H9 (cell line): ENCODE measurements at regions not wholly inside any gene's neighbourhood (a gene's known extent, or its start where the extent isn't known, plus 50 kb on each side); places are given as distances from the start of the nearest gene placed in this dataset.

Experiments used
- DNase-seq: peaks from one replicate; pipeline ENCODE4 v3.0.0-alpha.2; 2017
- H2AFZ ChIP-seq: one replicate; pipeline ENCODE4 v1.6.1; 2013; ENCODE audit warnings: mild to moderate bottlenecking, low read length, control low read depth, moderate library complexity
- H2AK5ac ChIP-seq: 2 replicates; pipeline ENCODE4 v1.6.1; 2013; ENCODE audit warnings: low read length, control low read depth, mixed read lengths; ENCODE audit not compliant: insufficient read length
- H2BK120ac ChIP-seq: one replicate; pipeline ENCODE4 v1.6.1; 2013; ENCODE audit warnings: low read depth, mild to moderate bottlenecking, low read length, control low read depth, inconsistent platforms; ENCODE audit not compliant: poor library complexity, severe bottlenecking
- H2BK12ac ChIP-seq: 2 replicates; pipeline ENCODE4 v1.6.1; 2013; ENCODE audit warnings: low read length, control low read depth, mixed read lengths, low read depth; ENCODE audit not compliant: insufficient read length
- H2BK15ac ChIP-seq: 2 replicates; pipeline ENCODE4 v1.6.1; 2013; ENCODE audit warnings: low read depth, low read length, control low read depth
- H2BK20ac ChIP-seq: one replicate; pipeline ENCODE4 v1.6.1; 2013; ENCODE audit warnings: low read depth, mild to moderate bottlenecking, low read length, control low read depth, inconsistent platforms; ENCODE audit not compliant: poor library complexity, severe bottlenecking
- H2BK5ac ChIP-seq: 2 replicates; pipeline ENCODE4 v1.6.1; 2013; ENCODE audit warnings: low read length, control low read depth, mixed read lengths; ENCODE audit not compliant: insufficient read length
- H3K14ac ChIP-seq: 2 replicates; pipeline ENCODE4 v1.6.1; 2013; ENCODE audit warnings: low read length, control low read depth; ENCODE audit not compliant: insufficient read depth
- H3K18ac ChIP-seq: 2 replicates; pipeline ENCODE4 v1.6.1; 2013; ENCODE audit warnings: low read depth, mild to moderate bottlenecking, mixed read lengths, low read length, control low read depth; ENCODE audit not compliant: insufficient read length
- H3K23ac ChIP-seq: 2 replicates; pipeline ENCODE4 v1.6.1; 2013; ENCODE audit warnings: low read length, control low read depth, mixed read lengths, low read depth; ENCODE audit not compliant: insufficient read length
- H3K23me2 ChIP-seq: 2 replicates; pipeline ENCODE4 v1.6.1; 2013; ENCODE audit warnings: low read depth, mild to moderate bottlenecking, mixed read lengths, low read length, control low read depth; ENCODE audit not compliant: insufficient read length, poor library complexity, severe bottlenecking
- H3K27ac ChIP-seq: 2 replicates; pipeline ENCODE4 v1.5.1; 2013; ENCODE audit warnings: low read length, control low read depth, mixed read lengths, low read depth; ENCODE audit not compliant: insufficient read length
- H3K27me3 ChIP-seq: 2 replicates; pipeline ENCODE4 v1.6.1; 2013; ENCODE audit warnings: low read length, control low read depth, inconsistent platforms; ENCODE audit not compliant: insufficient read depth
- H3K4ac ChIP-seq: 2 replicates; pipeline ENCODE4 v1.6.1; 2013; ENCODE audit warnings: low read depth, mild to moderate bottlenecking, control low read depth, inconsistent platforms, low read length, moderate library complexity
- H3K4me1 ChIP-seq: 2 replicates; pipeline ENCODE4 v1.6.1; 2013; ENCODE audit warnings: low read length, control low read depth, inconsistent platforms; ENCODE audit not compliant: insufficient read depth
- H3K4me2 ChIP-seq: 2 replicates; pipeline ENCODE4 v1.6.1; 2013; ENCODE audit warnings: low read length, control low read depth, mixed read lengths; ENCODE audit not compliant: insufficient read length, insufficient read depth
- H3K56ac ChIP-seq: 2 replicates; pipeline ENCODE4 v1.6.1; 2013; ENCODE audit warnings: low read depth, mild to moderate bottlenecking, mixed read lengths, low read length, control low read depth; ENCODE audit not compliant: insufficient read length
- H3K79me1 ChIP-seq: 2 replicates; pipeline ENCODE4 v1.6.1; 2013; ENCODE audit warnings: low read depth, mild to moderate bottlenecking, moderate library complexity, low read length, control low read depth, inconsistent platforms; ENCODE audit not compliant: insufficient read depth, poor library complexity, severe bottlenecking
- H3K79me2 ChIP-seq: 2 replicates; pipeline ENCODE4 v1.6.1; 2013; ENCODE audit warnings: low read length, control low read depth, inconsistent platforms; ENCODE audit not compliant: insufficient read depth
- H3K9ac ChIP-seq: 2 replicates; pipeline ENCODE4 v1.6.1; 2013; ENCODE audit warnings: low read length, control low read depth, mixed read lengths; ENCODE audit not compliant: insufficient read length; ENCODE audit errors: extremely low read depth
- H3K9me3 ChIP-seq: one replicate; pipeline ENCODE4 v1.6.1; 2013; ENCODE audit warnings: low read depth, low read length, inconsistent platforms; ENCODE audit not compliant: control insufficient read depth
- H3T11ph ChIP-seq: one replicate; pipeline ENCODE4 v1.6.1; 2013; ENCODE audit warnings: mild to moderate bottlenecking, low read length, control low read depth, inconsistent platforms
- H4K20me1 ChIP-seq: one replicate; pipeline ENCODE4 v1.6.1; 2013; ENCODE audit not compliant: control insufficient read depth, insufficient read length, insufficient read depth
- H4K5ac ChIP-seq: 2 replicates; pipeline ENCODE4 v1.6.1; 2013; ENCODE audit warnings: low read depth, mild to moderate bottlenecking, mixed read lengths, low read length, control low read depth; ENCODE audit not compliant: insufficient read length
- H4K8ac ChIP-seq: replicated peaks from 2 replicates; pipeline ENCODE4 v1.6.1; 2013; ENCODE audit warnings: low read length, control low read depth, mixed read lengths, low read depth; ENCODE audit not compliant: insufficient read length
- H4K91ac ChIP-seq: 2 replicates; pipeline ENCODE4 v1.6.1; 2013; ENCODE audit warnings: low read depth, mild to moderate bottlenecking, moderate library complexity, mixed read lengths, low read length, control low read depth; ENCODE audit not compliant: insufficient read length
- H3K27ac Mint-ChIP-seq, 3 experiments: 2 replicates in 2 of 3; 3 replicates in 1 of 3; pipeline ENCODE4 v1.8.0; 2020 to 2021; ENCODE audit warnings: mixed read lengths in 3 of 3, mild to moderate bottlenecking in 1 of 3, moderate library complexity in 1 of 3
- H3K27me3 Mint-ChIP-seq: 2 replicates; pipeline ENCODE4 v1.8.0; 2021; ENCODE audit warnings: low read depth, mild to moderate bottlenecking, moderate library complexity, mixed read lengths
- H3K36me3 Mint-ChIP-seq, 3 experiments: 2 replicates in 2 of 3; 3 replicates in 1 of 3; pipeline ENCODE4 v1.8.0; 2020 to 2021; ENCODE audit warnings: low read depth in 3 of 3, mixed read lengths in 3 of 3; ENCODE audit not compliant: insufficient read depth in 1 of 3
- H3K4me1 Mint-ChIP-seq, 2 experiments: 2 replicates each; pipeline ENCODE4 v1.8.0; 2020; ENCODE audit warnings: mixed read lengths in 2 of 2
- H3K4me3 Mint-ChIP-seq, 2 experiments: 2 replicates in 1 of 2; 3 replicates in 1 of 2; pipeline ENCODE4 v1.8.0; 2020 to 2021; ENCODE audit warnings: mild to moderate bottlenecking in 2 of 2, mixed read lengths in 2 of 2, moderate library complexity in 1 of 2
- H3K9me3 Mint-ChIP-seq, 2 experiments: 2 replicates in 1 of 2; 3 replicates in 1 of 2; pipeline ENCODE4 v1.8.0; 2020; ENCODE audit warnings: mild to moderate bottlenecking in 2 of 2, mixed read lengths in 2 of 2, moderate library complexity in 1 of 2
- CTCF ChIP-seq: fragments of 200-600 bp; sonication (generic); conservative IDR thresholded peaks from 3 replicates; pipeline ENCODE4 v1.8.0; 2021; ENCODE audit warnings: antibody characterized with exemption, mild to moderate bottlenecking
- WGBS: extraction: QIAGEN DNeasy Blood & Tissue Kit; methylation state at CpG from one replicate; pipeline ENCODE4 v1.1.7; 2013; ENCODE audit warnings: missing lambda C conversion rate, low lambda C conversion rate, mixed read lengths; ENCODE audit not compliant: insufficient read length; ENCODE audit errors: extremely low coverage; 5-methylcytosine and 5-hydroxymethylcytosine counted together

DNA sequence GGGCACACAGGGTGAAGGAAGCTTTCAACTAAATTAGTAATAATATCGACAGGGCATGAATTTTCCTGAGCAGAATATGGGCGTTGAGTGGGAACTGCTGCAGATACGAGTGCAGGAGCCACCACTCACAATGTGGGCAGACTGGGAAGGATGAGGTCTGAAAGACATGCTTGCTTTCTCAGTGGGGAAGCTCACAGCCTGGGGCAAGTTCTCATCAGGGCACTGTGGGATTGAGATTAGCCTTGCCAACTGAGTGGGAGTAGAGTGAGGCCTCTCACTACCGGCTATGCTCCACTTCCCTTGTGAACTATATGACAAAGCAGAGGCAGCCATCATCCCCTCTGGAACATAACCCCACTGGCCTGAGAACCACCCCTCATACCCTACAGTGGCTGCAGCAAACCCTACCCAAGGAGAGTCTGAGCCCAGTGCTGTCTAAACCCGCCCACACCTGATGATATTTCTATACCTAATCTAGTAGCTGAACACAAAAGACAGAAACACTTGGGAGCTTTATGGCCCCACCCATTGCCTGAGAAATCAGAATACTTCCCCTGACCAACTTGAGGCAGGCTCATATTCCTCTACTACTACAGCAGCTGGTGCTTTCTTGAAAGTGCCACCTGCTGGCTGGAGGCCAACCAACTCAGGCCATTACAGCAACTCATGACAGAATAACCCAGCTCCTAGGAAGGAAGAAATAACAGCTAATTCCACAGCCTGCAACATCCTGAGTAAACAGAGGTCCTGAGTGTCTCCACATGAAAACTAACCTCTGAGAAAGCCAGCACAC lies 173.7 kb upstream of the SPEF2 start:
- no peak overlapping the region for H2BK12ac ChIP-seq
- H4K91ac ChIP-seq: no peak overlapping the region
- H4K5ac ChIP-seq: no peak overlapping the region
- H3K9ac ChIP-seq: no peak overlapping the region
- no peak overlapping the region for H2BK120ac ChIP-seq
- no CpG with 5 or more reads among the region's 5 CpGs for WGBS
- no peak overlapping the region for H3K23ac ChIP-seq
- H4K8ac ChIP-seq: no peak overlapping the region
- H3K4me3 Mint-ChIP-seq: no peak overlapping the region
- peak; percentile 21; the same call in 1 of the 3 replicates for TF ChIP-seq CTCF
- no peak overlapping the region for H2AK5ac ChIP-seq
- H2BK5ac ChIP-seq: no peak overlapping the region
- H2BK20ac ChIP-seq: no peak overlapping the region
- no peaks in the 10 kb centered on the region for H3K23me2 ChIP-seq
- H2AFZ ChIP-seq: no peak overlapping the region
- H3K4me1 ChIP-seq: no peaks in the 10 kb centered on the region
- H3K4ac ChIP-seq: no peak overlapping the region
- H3K27ac ChIP-seq: no peak overlapping the region
- H3K27ac Mint-ChIP-seq: peak overlapping the region in 1 of 3 experiments; percentile 24; a peak in 2 of 7 replicates
- no peaks in the 10 kb centered on the region for H3K79me1 ChIP-seq
- H3K56ac ChIP-seq: no peak overlapping the region
- no peak overlapping the region for H3K18ac ChIP-seq
- H3K4me1 Mint-ChIP-seq: 0 out of 4 replicates have a peak, but pooled peaks cover 0 to 8% of the 10 kb centered on the region in 2 experiments
- H3K14ac ChIP-seq: no peak overlapping the region
- no peaks in the 10 kb centered on the region for H3K27me3 Mint-ChIP-seq
- H2BK15ac ChIP-seq: no peak overlapping the region
- no peaks in the 10 kb centered on the region; a peak in 2 of 5 replicates for H3K9me3 Mint-ChIP-seq
- no peaks in the 10 kb centered on the region; a peak in 1 of 7 replicates for H3K36me3 Mint-ChIP-seq
- H3T11ph ChIP-seq: no peak overlapping the region
- no peaks in the 10 kb centered on the region for H4K20me1 ChIP-seq
- no peak overlapping the region for H3K4me2 ChIP-seq
- H3K79me2 ChIP-seq: no peaks in the 10 kb centered on the region
- H3K27me3 ChIP-seq: no peaks in the 10 kb centered on the region
- H3K9me3 ChIP-seq: no peaks in the 10 kb centered on the region
- no peak for DNase-seq
